ENCODE measurements at regions not wholly inside any gene's neighbourhood (a gene's known extent, or its start where the extent isn't known, plus 50 kb on each side); places are given as distances from the start of the nearest gene placed in this dataset.

DNA sequence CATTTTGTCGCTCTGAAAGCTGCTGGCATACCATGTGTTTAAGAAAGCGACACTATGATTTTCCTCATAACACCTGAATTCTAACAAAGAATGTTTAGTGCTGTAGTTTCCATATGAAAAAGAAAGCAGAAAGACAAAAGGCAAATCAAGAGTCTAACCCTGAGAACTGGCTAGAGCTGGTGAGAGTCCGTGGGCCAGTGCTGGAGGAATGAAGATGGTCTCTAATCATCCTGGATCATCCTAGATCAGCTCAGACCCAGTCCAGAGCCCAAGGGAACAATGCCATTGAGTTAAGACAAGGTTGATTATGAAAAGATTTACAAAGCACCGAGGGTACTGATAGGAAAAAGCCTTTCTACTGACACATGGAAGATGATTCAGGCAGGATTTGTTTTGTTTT, 73.0 kb upstream of the MYLIP start:
- in situ Hi-C loops (cut with MboI; ENCODE audit: low sequenced_read_pairs, unreplicated experiment) = no loop called here
- TF ChIP-seq, protein P1, sequence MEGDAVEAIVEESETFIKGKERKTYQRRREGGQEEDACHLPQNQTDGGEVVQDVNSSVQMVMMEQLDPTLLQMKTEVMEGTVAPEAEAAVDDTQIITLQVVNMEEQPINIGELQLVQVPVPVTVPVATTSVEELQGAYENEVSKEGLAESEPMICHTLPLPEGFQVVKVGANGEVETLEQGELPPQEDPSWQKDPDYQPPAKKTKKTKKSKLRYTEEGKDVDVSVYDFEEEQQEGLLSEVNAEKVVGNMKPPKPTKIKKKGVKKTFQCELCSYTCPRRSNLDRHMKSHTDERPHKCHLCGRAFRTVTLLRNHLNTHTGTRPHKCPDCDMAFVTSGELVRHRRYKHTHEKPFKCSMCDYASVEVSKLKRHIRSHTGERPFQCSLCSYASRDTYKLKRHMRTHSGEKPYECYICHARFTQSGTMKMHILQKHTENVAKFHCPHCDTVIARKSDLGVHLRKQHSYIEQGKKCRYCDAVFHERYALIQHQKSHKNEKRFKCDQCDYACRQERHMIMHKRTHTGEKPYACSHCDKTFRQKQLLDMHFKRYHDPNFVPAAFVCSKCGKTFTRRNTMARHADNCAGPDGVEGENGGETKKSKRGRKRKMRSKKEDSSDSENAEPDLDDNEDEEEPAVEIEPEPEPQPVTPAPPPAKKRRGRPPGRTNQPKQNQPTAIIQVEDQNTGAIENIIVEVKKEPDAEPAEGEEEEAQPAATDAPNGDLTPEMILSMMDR (IDR thresholded peaks at IDR 0.05; ENCODE audit: borderline replicate concordance, control extremely low read depth, extremely low read depth, insufficient read depth, missing control alignments) = no peak
- no peak for DNase-seq (ENCODE audit: low spot score)

DNA sequence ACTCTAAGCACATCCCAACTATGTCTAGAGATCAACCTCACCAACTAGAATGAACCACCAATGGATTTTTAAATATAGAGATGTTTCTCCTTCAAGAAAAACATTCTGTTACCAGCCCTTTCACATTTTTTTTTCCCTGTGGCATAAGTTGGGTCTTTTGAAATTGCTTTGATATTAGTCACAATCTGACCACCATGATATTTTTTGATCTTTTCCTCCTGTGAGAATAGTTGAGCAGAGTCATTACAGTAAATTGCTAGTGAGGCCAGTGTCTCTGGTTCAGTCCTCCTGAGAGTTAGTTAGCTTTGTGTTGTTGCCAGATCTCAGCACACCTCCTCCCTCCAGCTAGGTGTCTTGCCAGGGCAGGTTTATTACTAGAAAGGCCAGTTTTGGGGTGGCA, 79.7 kb upstream of the MYLIP start:
- in situ Hi-C loops (cut with MboI; ENCODE audit: low sequenced_read_pairs, unreplicated experiment) = no loop called here
- DNase-seq (ENCODE audit: low spot score) = no peak
- TF ChIP-seq, protein P1 (IDR thresholded peaks at IDR 0.05; ENCODE audit: borderline replicate concordance, control extremely low read depth, extremely low read depth, insufficient read depth, missing control alignments) = no peak

DNA sequence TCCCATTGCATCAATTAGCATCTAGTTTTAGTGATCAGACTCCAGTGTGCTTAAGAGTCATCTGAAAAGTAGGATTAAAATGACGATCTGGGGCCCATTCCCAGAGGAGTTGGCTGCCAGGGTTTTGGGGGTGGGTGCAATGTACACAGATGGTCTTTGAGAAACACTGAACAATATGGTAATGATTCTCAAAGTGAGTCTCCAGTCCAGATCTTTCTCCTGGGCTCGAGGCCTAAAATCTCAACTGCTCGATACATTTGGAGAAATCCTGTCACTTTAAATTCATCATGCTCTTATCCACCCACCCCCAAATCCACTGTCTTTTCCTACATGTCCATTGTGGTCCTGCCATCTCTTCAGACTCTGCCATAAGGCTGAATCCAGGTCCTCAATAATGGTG, 80.7 kb upstream of the MYLIP start:
- TF ChIP-seq, protein P1 (IDR thresholded peaks at IDR 0.05; ENCODE audit: borderline replicate concordance, control extremely low read depth, extremely low read depth, insufficient read depth, missing control alignments) = no peak
- in situ Hi-C loops (cut with MboI; ENCODE audit: low sequenced_read_pairs, unreplicated experiment) = no loop called here
- DNase-seq (ENCODE audit: low spot score) = no peak

DNA sequence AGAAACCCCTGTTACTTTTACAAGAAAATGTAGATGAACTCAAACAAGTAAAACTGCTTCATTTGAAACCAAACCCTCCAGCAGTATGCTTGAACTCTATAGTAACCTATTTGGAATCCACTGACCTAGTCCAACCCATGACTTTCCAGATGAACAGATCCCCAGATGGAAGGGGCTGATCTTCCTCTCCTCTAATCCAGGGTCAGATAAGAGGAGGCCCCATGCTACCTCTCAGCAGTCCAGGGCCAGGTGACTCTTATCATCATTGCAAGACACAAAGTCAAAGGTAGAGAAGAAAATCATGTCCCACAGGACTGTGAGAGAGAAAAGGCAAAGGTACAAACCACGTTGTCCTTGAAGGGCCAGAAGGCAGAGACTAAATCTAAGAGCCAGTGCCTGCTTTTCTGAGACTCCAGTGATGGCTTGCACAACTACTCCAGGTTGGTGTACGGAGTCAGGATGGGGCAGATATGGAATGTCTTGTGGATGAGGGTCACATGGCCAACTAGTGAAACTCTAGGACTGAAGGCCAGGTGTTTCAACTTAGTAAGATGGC, 81.4 kb upstream of the MYLIP start:
- TF ChIP-seq, protein P1 (IDR thresholded peaks at IDR 0.05; ENCODE audit: borderline replicate concordance, control extremely low read depth, extremely low read depth, insufficient read depth, missing control alignments) = no peak
- in situ Hi-C loops (cut with MboI; ENCODE audit: low sequenced_read_pairs, unreplicated experiment) = no loop called here
- DNase-seq (ENCODE audit: low spot score) = no peak

DNA sequence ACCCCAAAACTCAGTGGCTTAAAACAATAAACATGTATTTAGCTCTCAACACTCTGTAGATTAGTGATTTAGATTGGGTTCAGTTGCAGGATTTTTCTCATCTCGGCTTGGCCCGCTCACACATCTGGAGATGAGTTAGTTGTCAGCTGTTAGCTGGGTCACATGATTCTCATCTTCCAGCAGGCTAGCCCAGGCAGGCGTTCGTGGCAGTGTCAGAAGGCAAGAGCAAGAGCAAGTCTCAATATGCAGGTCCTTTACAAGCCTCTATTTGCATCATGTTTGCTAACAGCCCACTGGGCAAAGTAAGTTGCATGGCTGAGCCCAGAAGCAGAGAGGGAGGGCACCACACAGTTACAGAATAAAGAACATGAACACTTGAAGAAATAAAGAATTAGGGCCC, 83.6 kb upstream of the MYLIP start:
- in situ Hi-C loops (cut with MboI; ENCODE audit: low sequenced_read_pairs, unreplicated experiment) = no loop called here
- no peak for DNase-seq (ENCODE audit: low spot score)

DNA sequence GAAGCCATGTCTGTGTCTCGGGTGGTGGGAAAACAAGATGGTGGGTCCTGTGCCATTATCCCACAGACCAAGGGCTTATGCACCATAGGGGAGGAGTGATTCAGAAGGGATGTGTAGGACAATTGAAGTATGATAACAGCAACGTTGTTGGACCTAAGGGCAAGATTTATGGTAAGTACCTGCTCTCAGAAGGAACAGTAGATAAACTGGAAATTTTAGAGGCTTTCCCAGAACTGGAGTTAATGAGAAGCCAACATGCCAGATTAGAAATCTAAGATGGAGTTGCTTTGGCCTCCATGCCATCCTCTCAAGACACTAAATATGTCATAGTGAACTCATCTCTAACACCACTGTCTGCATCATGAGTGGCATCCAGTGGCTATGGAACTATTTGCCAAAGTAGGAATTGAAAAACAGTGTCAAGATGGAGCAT, 84.7 kb upstream of the MYLIP start:
- TF ChIP-seq, protein P1 (IDR thresholded peaks at IDR 0.05; ENCODE audit: borderline replicate concordance, control extremely low read depth, extremely low read depth, insufficient read depth, missing control alignments) = no peak
- in situ Hi-C loops (cut with MboI; ENCODE audit: low sequenced_read_pairs, unreplicated experiment) = no loop called here

More for the DNA sequence above, 83.6 kb upstream of the MYLIP start:
- TF ChIP-seq, protein P1 (IDR thresholded peaks at IDR 0.05; ENCODE audit: borderline replicate concordance, control extremely low read depth, extremely low read depth, insufficient read depth, missing control alignments) = no peak

More for the DNA sequence above, 84.7 kb upstream of the MYLIP start:
- no peak for DNase-seq (ENCODE audit: low spot score)

All from GM13976 (cell line).